ENCODE measurements at regions not wholly inside any gene's neighbourhood (a gene's known extent, or its start where the extent isn't known, plus 50 kb on each side); places are given as distances from the start of the nearest gene placed in this dataset.

GRCh38 chr16:77499373-77500285, 64.8 kb upstream of the ADAMTS18 start:
- Histone ChIP-seq H3K9me2 (replicated peaks; ENCODE audit: insufficient read depth, low read length) (no peaks in the 10 kb centered on the region), H3F3A (ENCODE audit: insufficient read depth, low read length) (no peaks in the 10 kb centered on the region), H3K4me2 (ENCODE audit: low read depth, low read length) (no peak overlapping the region), H2AFZ (ENCODE audit: low read length) (no peak overlapping the region), H3K27me3 (replicated peaks; ENCODE audit: insufficient read depth, low read length) (no peaks in the 10 kb centered on the region), H3K4me1 (ENCODE audit: low read length) (no peaks in the 10 kb centered on the region), H3K79me2 (ENCODE audit: low read length) (no peaks in the 10 kb centered on the region), H3K36me3 (replicated peaks; ENCODE audit: insufficient read depth, low read length) (no peaks in the 10 kb centered on the region), H3K9ac (ENCODE audit: low read length) (no peak overlapping the region), H3K4me3 (ENCODE audit: low read length) (no peak overlapping the region), H4K20me1 (ENCODE audit: insufficient read depth, low read length) (no peaks in the 10 kb centered on the region), H3K9me3 (replicated peaks; ENCODE audit: insufficient read depth, low read length) (no peaks in the 10 kb centered on the region), H3K27ac (ENCODE audit: low read length) (no peak overlapping the region)
- no peak for DNase-seq
- no peak for TF ChIP-seq EZH2 (optimal IDR thresholded peaks at IDR 0.05; ENCODE audit: low read depth, low read length)
- TF ChIP-seq CTCF (IDR thresholded peaks at IDR 0.05; ENCODE audit: low read length): no peak
- TF ChIP-seq EZH2phosphoT487 (IDR thresholded peaks at IDR 0.05; ENCODE audit: low read length): no peak

GRCh38 chr16:77500286-77500598, 65.4 kb upstream of the ADAMTS18 start:
- Histone ChIP-seq H3K9me3 (replicated peaks; ENCODE audit: insufficient read depth, low read length) (no peaks in the 10 kb centered on the region), H3K9ac (ENCODE audit: low read length) (no peak overlapping the region), H2AFZ (ENCODE audit: low read length) (no peak overlapping the region), H3K4me3 (ENCODE audit: low read length) (no peak overlapping the region), H3K4me2 (ENCODE audit: low read depth, low read length) (no peak overlapping the region), H3K79me2 (ENCODE audit: low read length) (no peaks in the 10 kb centered on the region), H3F3A (ENCODE audit: insufficient read depth, low read length) (no peaks in the 10 kb centered on the region), H3K36me3 (replicated peaks; ENCODE audit: insufficient read depth, low read length) (no peaks in the 10 kb centered on the region), H3K27me3 (replicated peaks; ENCODE audit: insufficient read depth, low read length) (no peaks in the 10 kb centered on the region), H4K20me1 (ENCODE audit: insufficient read depth, low read length) (no peaks in the 10 kb centered on the region), H3K4me1 (ENCODE audit: low read length) (no peaks in the 10 kb centered on the region), H3K27ac (ENCODE audit: low read length) (no peak overlapping the region), H3K9me2 (replicated peaks; ENCODE audit: insufficient read depth, low read length) (no peaks in the 10 kb centered on the region)
- no peak for DNase-seq
- no peak for TF ChIP-seq CTCF (IDR thresholded peaks at IDR 0.05; ENCODE audit: low read length)

GRCh38 chr16:77500934-77501664, 66.3 kb upstream of the ADAMTS18 start:
- no peaks in the 10 kb centered on the region for H3K79me2 ChIP-seq (ENCODE audit: low read length)
- H3K27ac ChIP-seq (ENCODE audit: low read length): no peak overlapping the region
- no peak overlapping the region for H2AFZ ChIP-seq (ENCODE audit: low read length)
- no peaks in the 10 kb centered on the region for H3K4me1 ChIP-seq (ENCODE audit: low read length)
- H3K9me3 ChIP-seq (replicated peaks; ENCODE audit: insufficient read depth, low read length): no peaks in the 10 kb centered on the region
- H3K9me2 ChIP-seq (replicated peaks; ENCODE audit: insufficient read depth, low read length): no peaks in the 10 kb centered on the region
- TF ChIP-seq EZH2phosphoT487 (IDR thresholded peaks at IDR 0.05; ENCODE audit: low read length): no peak
- no peak for TF ChIP-seq EZH2 (optimal IDR thresholded peaks at IDR 0.05; ENCODE audit: low read depth, low read length)
- TF ChIP-seq CTCF (IDR thresholded peaks at IDR 0.05; ENCODE audit: low read length): no peak
- H3F3A ChIP-seq (ENCODE audit: insufficient read depth, low read length): no peaks in the 10 kb centered on the region
- H3K27me3 ChIP-seq (replicated peaks; ENCODE audit: insufficient read depth, low read length): no peaks in the 10 kb centered on the region
- H3K4me2 ChIP-seq (ENCODE audit: low read depth, low read length): no peak overlapping the region
- DNase-seq: no peak
- no peak overlapping the region for H3K9ac ChIP-seq (ENCODE audit: low read length)
- no peaks in the 10 kb centered on the region for H4K20me1 ChIP-seq (ENCODE audit: insufficient read depth, low read length)
- no peak overlapping the region for H3K4me3 ChIP-seq (ENCODE audit: low read length)
- H3K36me3 ChIP-seq (replicated peaks; ENCODE audit: insufficient read depth, low read length): no peaks in the 10 kb centered on the region
